ENCODE measurements at regions not wholly inside any gene's neighbourhood (a gene's known extent, or its start where the extent isn't known, plus 50 kb on each side); places are given as distances from the start of the nearest gene placed in this dataset.

- TF ChIP-seq GATA2 (IDR thresholded peaks at IDR 0.05; ENCODE audit: low read depth, low read length) = no peak
- no peak for TF ChIP-seq GATA3 (IDR thresholded peaks at IDR 0.05; ENCODE audit: low read depth, low read length)
These were observed 85.0 kb upstream of the UBL3 start for GRCh38 chr13:29935309-29935981.

GRCh38 chr13:29934531-29935308, 84.3 kb upstream of the UBL3 start:
- TF ChIP-seq GATA2 (IDR thresholded peaks at IDR 0.05; ENCODE audit: low read depth, low read length) (no peak), GATA3 (IDR thresholded peaks at IDR 0.05; ENCODE audit: low read depth, low read length) (no peak)

GRCh38 chr13:29933401-29933800, 83.0 kb upstream of the UBL3 start:
- TF ChIP-seq GATA3 (IDR thresholded peaks at IDR 0.05; ENCODE audit: low read depth, low read length) = no peak
- TF ChIP-seq GATA2 (IDR thresholded peaks at IDR 0.05; ENCODE audit: low read depth, low read length) = no peak

- TF ChIP-seq GATA3 (IDR thresholded peaks at IDR 0.05; ENCODE audit: low read depth, low read length) (no peak), GATA2 (IDR thresholded peaks at IDR 0.05; ENCODE audit: low read depth, low read length) (no peak)
These were observed 81.3 kb upstream of the UBL3 start for GRCh38 chr13:29931696-29932095.

- no peak for TF ChIP-seq GATA3 (IDR thresholded peaks at IDR 0.05; ENCODE audit: low read depth, low read length)
- no peak for TF ChIP-seq GATA2 (IDR thresholded peaks at IDR 0.05; ENCODE audit: low read depth, low read length)
These were observed 78.8 kb upstream of the UBL3 start for GRCh38 chr13:29929062-29929847.

GRCh38 chr13:29926098-29926476, 75.7 kb upstream of the UBL3 start:
- TF ChIP-seq GATA3 (IDR thresholded peaks at IDR 0.05; ENCODE audit: low read depth, low read length) = no peak
- no peak for TF ChIP-seq GATA2 (IDR thresholded peaks at IDR 0.05; ENCODE audit: low read depth, low read length)

GRCh38 chr13:29925457-29926097, 75.2 kb upstream of the UBL3 start:
- TF ChIP-seq GATA3 (IDR thresholded peaks at IDR 0.05; ENCODE audit: low read depth, low read length) = no peak

- TF ChIP-seq GATA3 (IDR thresholded peaks at IDR 0.05; ENCODE audit: low read depth, low read length) = no peak
- TF ChIP-seq GATA2 (IDR thresholded peaks at IDR 0.05; ENCODE audit: low read depth, low read length) = no peak
These were observed 74.3 kb upstream of the UBL3 start for GRCh38 chr13:29924482-29925350.

- TF ChIP-seq GATA3 (IDR thresholded peaks at IDR 0.05; ENCODE audit: low read depth, low read length) (no peak), GATA2 (IDR thresholded peaks at IDR 0.05; ENCODE audit: low read depth, low read length) (no peak)
These were observed 73.4 kb upstream of the UBL3 start for GRCh38 chr13:29923554-29924481.

GRCh38 chr13:29922896-29923295, 72.5 kb upstream of the UBL3 start:
- TF ChIP-seq GATA3 (IDR thresholded peaks at IDR 0.05; ENCODE audit: low read depth, low read length) = no peak
- no peak for TF ChIP-seq GATA2 (IDR thresholded peaks at IDR 0.05; ENCODE audit: low read depth, low read length)

GRCh38 chr13:29922281-29922821, 71.9 kb upstream of the UBL3 start:
- TF ChIP-seq GATA3 (IDR thresholded peaks at IDR 0.05; ENCODE audit: low read depth, low read length) = no peak
- no peak for TF ChIP-seq GATA2 (IDR thresholded peaks at IDR 0.05; ENCODE audit: low read depth, low read length)

- TF ChIP-seq GATA3 (IDR thresholded peaks at IDR 0.05; ENCODE audit: low read depth, low read length) = no peak
- TF ChIP-seq GATA2 (IDR thresholded peaks at IDR 0.05; ENCODE audit: low read depth, low read length) = no peak
These were observed 71.1 kb upstream of the UBL3 start for GRCh38 chr13:29921542-29921941.
